HepG2 (cell line): ENCODE measurements at regions not wholly inside any gene's neighbourhood (a gene's known extent, or its start where the extent isn't known, plus 50 kb on each side); places are given as distances from the start of the nearest gene placed in this dataset.

Experiments used
- ATAC-seq: fragments of 200-7000 bp; cut with Tn5 transposase; 3 replicates; pipeline ENCODE4 v1.9.1; 2020; ENCODE audit warnings: mild to moderate bottlenecking, moderate library complexity
- BruUV-seq: library from RNA; stranded (reverse); fragments of 400-500 nt; replicated peaks from 2 replicates; lab custom pipeline; 2021; lab: Mats Ljungman, UMichigan
- CTCF ChIA-PET: fragments of 300-600 bp; formaldehyde crosslinking; extraction: SDS; loops from one replicate; lab custom pipeline; 2021; ENCODE audit warnings: low total read pairs, inconsistent platforms, low intra/inter-chr PET ratio; lab: Yijun Ruan, JAX
- POLR2A ChIA-PET: fragments of 350-600 bp; sonication (Branson Sonifier 250); formaldehyde crosslinking; loops from one replicate; lab custom pipeline; 2020; ENCODE audit warnings: antibody characterized with exemption, inconsistent platforms; lab: Yijun Ruan, JAX
- DNase-seq: peaks from one replicate; pipeline ENCODE4 v3.0.0-alpha.2; 2015; ENCODE audit warnings: low spot score
- FAIRE-seq: peaks from 3 replicates; lab custom pipeline; 2011; peaks lifted over from hg19 to GRCh38; lab: Jason Lieb, UNC
- H2AFZ ChIP-seq: one replicate; pipeline ENCODE4 v1.6.1; 2011; ENCODE audit warnings: low read length, inconsistent platforms
- H3K27ac ChIP-seq: fragments of 300-600 bp; 3 replicates; pipeline ENCODE4 v1.8.0; 2011; ENCODE audit warnings: mixed run types, mild to moderate bottlenecking, mixed read lengths, low read length, inconsistent platforms; ENCODE audit not compliant: insufficient read depth; ENCODE audit errors: extremely low read length
- H3K27me3 ChIP-seq, 2 experiments: fragments of 200-600 bp in 1 of 2; 2 replicates in 1 of 2; 3 replicates in 1 of 2; pipeline versions ENCODE4 v1.6.0 to v1.8.0; 2011; ENCODE audit warnings: low read length in 2 of 2, mild to moderate bottlenecking in 2 of 2, moderate library complexity in 2 of 2, inconsistent platforms in 1 of 2; ENCODE audit not compliant: insufficient read depth in 2 of 2, control insufficient read depth in 1 of 2
- H3K36me3 ChIP-seq, 2 experiments: fragments of 200-600 bp in 1 of 2; replicated peaks in 1 of 2; 2 replicates in 1 of 2; 3 replicates in 1 of 2; pipeline versions ENCODE4 v1.5.1 to v1.8.0; 2011; ENCODE audit warnings: low read length in 2 of 2, inconsistent platforms in 1 of 2; ENCODE audit not compliant: insufficient read depth in 2 of 2, control insufficient read depth in 1 of 2
- H3K4me1 ChIP-seq: 2 replicates; pipeline ENCODE4 v1.5.1; 2012; ENCODE audit warnings: low read length, inconsistent platforms; ENCODE audit not compliant: insufficient read depth
- H3K4me2 ChIP-seq: 2 replicates; pipeline ENCODE4 v1.6.0; 2011; ENCODE audit warnings: low read depth, low read length, inconsistent platforms
- H3K4me3 ChIP-seq, 3 experiments: fragments of 200-600 bp in 1 of 3; sonication (generic), shearing (Covaris generic) in 1 of 3; replicated peaks in 1 of 3; 2 replicates each; pipeline ENCODE4 v1.5.1; 2011 to 2016; ENCODE audit warnings: low read length in 3 of 3, inconsistent platforms in 2 of 3, low read depth in 2 of 3, mild to moderate bottlenecking in 2 of 3, control low read depth in 1 of 3, mixed read lengths in 1 of 3; ENCODE audit not compliant: insufficient read depth in 1 of 3
- H3K79me2 ChIP-seq: one replicate; pipeline ENCODE4 v1.6.1; 2011; ENCODE audit warnings: low read length, inconsistent platforms; ENCODE audit not compliant: insufficient read depth
- H3K9ac ChIP-seq: 2 replicates; pipeline ENCODE4 v1.6.0; 2011; ENCODE audit warnings: mild to moderate bottlenecking, low read depth, low read length, inconsistent platforms; ENCODE audit not compliant: insufficient read depth
- H3K9me3 ChIP-seq: 2 replicates; pipeline ENCODE4 v1.5.1; 2012; ENCODE audit warnings: mild to moderate bottlenecking, low read length
- H4K20me1 ChIP-seq: 2 replicates; pipeline ENCODE4 v1.6.0; 2011; ENCODE audit warnings: inconsistent platforms, mild to moderate bottlenecking, low read length, moderate library complexity; ENCODE audit not compliant: insufficient read depth
- CBX2 ChIP-seq, 2 experiments: fragments of 200-600 bp in 1 of 2; sonication (generic); formaldehyde crosslinking in 1 of 2; IDR thresholded peaks; 2 replicates each; pipeline versions ENCODE4 v1.7.0 to v1.8.1; 2018 to 2022; ENCODE audit warnings: low read depth in 2 of 2, low read length in 1 of 2, mild to moderate bottlenecking in 1 of 2, missing genetic modification reagents in 1 of 2
- DNMT1 ChIP-seq: sonication (generic); formaldehyde crosslinking; IDR thresholded peaks from 2 replicates; pipeline ENCODE4 v1.5.1; 2020; ENCODE audit warnings: mild to moderate bottlenecking, missing genetic modification reagents
- FOXA3 ChIP-seq: IDR thresholded peaks from 2 replicates; pipeline ENCODE4 v1.6.1; 2016; ENCODE audit warnings: missing genetic modification reagents, missing compliant biosample characterization
- JDP2 ChIP-seq: sonication (generic); formaldehyde crosslinking; IDR thresholded peaks from 2 replicates; pipeline ENCODE4 v1.8.1; 2022; ENCODE audit warnings: missing genetic modification reagents, borderline replicate concordance
- NR1H2 ChIP-seq: sonication (generic); formaldehyde crosslinking; IDR thresholded peaks from 2 replicates; pipeline ENCODE4 v1.8.1; 2022; ENCODE audit warnings: low read depth, missing genetic modification reagents, borderline replicate concordance
- ZBTB25 ChIP-seq: IDR thresholded peaks from 2 replicates; pipeline ENCODE4 v1.6.1; 2018; ENCODE audit warnings: missing genetic modification reagents
- ZNF101 ChIP-seq: sonication (generic); formaldehyde crosslinking; IDR thresholded peaks from 2 replicates; pipeline ENCODE4 v1.4.0; 2020; ENCODE audit warnings: mild to moderate bottlenecking, low read depth, missing genetic modification reagents, borderline replicate concordance
- ZNF362 ChIP-seq: sonication (generic); formaldehyde crosslinking; IDR thresholded peaks from 2 replicates; pipeline ENCODE4 v1.4.0; 2020; ENCODE audit warnings: missing genetic modification reagents, mild to moderate bottlenecking, borderline replicate concordance
- ZNF468 ChIP-seq: sonication (generic); formaldehyde crosslinking; IDR thresholded peaks from 2 replicates; pipeline ENCODE4 v1.8.0; 2022; ENCODE audit warnings: mild to moderate bottlenecking, moderate library complexity, missing genetic modification reagents
- ZNF672 ChIP-seq: sonication (generic); formaldehyde crosslinking; IDR thresholded peaks from 2 replicates; pipeline ENCODE4 v1.8.1; 2022; ENCODE audit warnings: missing genetic modification reagents
- WGBS: methylation state at CpG from one replicate; pipeline ENCODE4 v1.1.6; 2017; ENCODE audit warnings: low lambda C conversion rate; 5-methylcytosine and 5-hydroxymethylcytosine counted together
- in situ Hi-C: cut with HindIII; loops from 2 replicates; pipeline ENCODE4 v1.10.0; 2017; ENCODE audit warnings: low pct_unique_long_range_greater_than_20kb; ENCODE audit not compliant: extremely low pct_ligation_motif_present
- intact Hi-C: fragments of 100-400 bp; cut with micrococcal nuclease; formaldehyde crosslinking; loops from one replicate; pipeline ENCODE4 v1.10.0; 2022; ENCODE audit not compliant: unreplicated experiment

GRCh38 chr10:120161111-120161510 is 268.6 kb downstream of the SEC23IP start:
- in situ Hi-C loops (no loop called here), intact Hi-C loops (no loop called here)
- no peak for ATAC-seq
- WGBS: 9% methylated on average over 1 of the region's 1 CpG
- no peak for DNase-seq
- TF ChIP-seq JDP2 (CRISPR knock-in tag) (no peak), DNMT1 (no peak), CBX2 (IDR thresholded peaks at IDR 0.05; ENCODE audit: low read depth, low read length) (no peak), CBX2 (CRISPR knock-in tag; IDR thresholded peaks at IDR 0.05; ENCODE audit: low read depth) (no peak), NR1H2 (CRISPR knock-in tag) (no peak), FOXA3 (CRISPR knock-in tag) (no peak), ZNF101 (CRISPR knock-in tag) (no peak), ZNF362 (CRISPR knock-in tag) (no peak), ZNF672 (CRISPR knock-in tag) (no peak), ZBTB25 (CRISPR knock-in tag) (no peak), ZNF468 (CRISPR knock-in tag) (no peak)
- Histone ChIP-seq H4K20me1 (no peaks in the 10 kb centered on the region), H3K4me1 (no peaks in the 10 kb centered on the region), H3K36me3 (no peaks in the 10 kb centered on the region), H3K27me3 (peaks cover 0 to 15% of the 10 kb centered on the region in 2 experiments; a peak in 2 of 5 replicates), H2AFZ (no peak overlapping the region), H3K9ac (no peak overlapping the region), H3K4me3 (no peak overlapping the region), H3K4me2 (no peak overlapping the region), H3K9me3 (no peaks in the 10 kb centered on the region), H3K79me2 (no peaks in the 10 kb centered on the region), H3K27ac (no peak overlapping the region)
- ChIA-PET POLR2A (no interaction called here), CTCF (no interaction called here)
- BruUV-seq: no TSS peak
- no peak for FAIRE-seq
